GM23338 (cell line): ENCODE measurements at regions not wholly inside any gene's neighbourhood (a gene's known extent, or its start where the extent isn't known, plus 50 kb on each side); places are given as distances from the start of the nearest gene placed in this dataset.

Experiments
- ATAC-seq: fragments of 200-7000 bp; cut with Tn5 transposase; 3 replicates; pipeline ENCODE4 v1.9.1; 2020
- DNase-seq: peaks from one replicate; pipeline ENCODE4 v3.0.0-alpha.2; 2015; ENCODE audit warnings: low spot score
- H2AFZ ChIP-seq: fragments of 200-600 bp; sonication (generic); 2 replicates; pipeline ENCODE4 v1.8.0; 2016; ENCODE audit warnings: antibody characterized with exemption, mild to moderate bottlenecking, moderate library complexity
- H3F3A ChIP-seq: fragments of 200-600 bp; sonication (generic); replicated peaks from 2 replicates; pipeline ENCODE4 v1.8.0; 2017; ENCODE audit warnings: antibody characterized with exemption, mixed run types, low read depth
- H3K27ac ChIP-seq: fragments of 200-600 bp; sonication (generic); 2 replicates; pipeline ENCODE4 v1.6.1; 2016; ENCODE audit warnings: low read depth
- H3K27me3 ChIP-seq: fragments of 200-600 bp; sonication (generic); 2 replicates; pipeline ENCODE4 v1.8.0; 2016; ENCODE audit warnings: mild to moderate bottlenecking, mixed run types, moderate library complexity; ENCODE audit not compliant: insufficient read depth
- H3K36me3 ChIP-seq: fragments of 200-600 bp; sonication (generic); 2 replicates; pipeline ENCODE4 v1.8.0; 2016; ENCODE audit warnings: mild to moderate bottlenecking; ENCODE audit not compliant: insufficient read depth
- H3K4me1 ChIP-seq: fragments of 200-600 bp; sonication (generic); 2 replicates; pipeline ENCODE4 v1.8.0; 2016; ENCODE audit warnings: mild to moderate bottlenecking, moderate library complexity; ENCODE audit not compliant: insufficient read depth
- H3K4me2 ChIP-seq: fragments of 200-600 bp; sonication (generic); 2 replicates; pipeline ENCODE4 v1.7.1; 2017; ENCODE audit warnings: mixed run types
- H3K4me3 ChIP-seq: fragments of 200-600 bp; sonication (generic); 2 replicates; pipeline ENCODE4 v1.6.1; 2016; ENCODE audit warnings: mixed run types
- H3K79me2 ChIP-seq: fragments of 200-600 bp; sonication (generic); replicated peaks from 2 replicates; pipeline ENCODE4 v1.8.0; 2017; ENCODE audit warnings: mild to moderate bottlenecking; ENCODE audit not compliant: insufficient read depth
- H3K9me2 ChIP-seq: fragments of 200-600 bp; sonication (generic); 2 replicates; pipeline ENCODE4 v1.8.0; 2017; ENCODE audit not compliant: insufficient read depth
- H4K20me1 ChIP-seq: fragments of 200-600 bp; sonication (generic); replicated peaks from 2 replicates; pipeline ENCODE4 v1.8.0; 2017; ENCODE audit warnings: mild to moderate bottlenecking; ENCODE audit not compliant: insufficient read depth
- H3K27ac Mint-ChIP-seq: 2 replicates; pipeline ENCODE4 v1.8.0; 2020; ENCODE audit warnings: inconsistent platforms, mild to moderate bottlenecking, moderate library complexity, mixed read lengths
- H3K27me3 Mint-ChIP-seq: 3 replicates; pipeline ENCODE4 v1.8.0; 2022; ENCODE audit warnings: low read depth, mild to moderate bottlenecking, moderate library complexity, mixed read lengths, inconsistent platforms; ENCODE audit not compliant: insufficient read depth, poor library complexity
- H3K36me3 Mint-ChIP-seq: 3 replicates; pipeline ENCODE4 v1.8.0; 2021; ENCODE audit warnings: low read depth, mild to moderate bottlenecking, inconsistent platforms, moderate library complexity, mixed read lengths
- H3K4me1 Mint-ChIP-seq: 3 replicates; pipeline ENCODE4 v1.8.0; 2020; ENCODE audit warnings: mild to moderate bottlenecking, inconsistent platforms, mixed read lengths
- H3K4me3 Mint-ChIP-seq: 3 replicates; pipeline ENCODE4 v1.8.0; 2021; ENCODE audit warnings: moderate library complexity, mild to moderate bottlenecking, inconsistent platforms, mixed read lengths
- H3K9me3 Mint-ChIP-seq: 3 replicates; pipeline ENCODE4 v1.8.0; 2020; ENCODE audit warnings: moderate library complexity, mild to moderate bottlenecking, inconsistent platforms, mixed read lengths
- EZH2 ChIP-seq: fragments of 200-600 bp; sonication (generic); IDR thresholded peaks from one replicate; pipeline ENCODE4 v1.8.0; 2017; ENCODE audit warnings: antibody characterized with exemption, mild to moderate bottlenecking, low read depth; ENCODE audit not compliant: unreplicated experiment
- JUNB ChIP-seq: IDR thresholded peaks from one replicate; pipeline ENCODE4 v1.6.1; 2016; ENCODE audit warnings: antibody characterized with exemption; ENCODE audit not compliant: unreplicated experiment
- NANOG ChIP-seq: IDR thresholded peaks from 2 replicates; pipeline ENCODE4 v1.6.1; 2016; ENCODE audit warnings: antibody characterized with exemption, borderline replicate concordance
- STAT1 ChIP-seq: IDR thresholded peaks from one replicate; pipeline ENCODE4 v1.6.1; 2016; ENCODE audit warnings: antibody characterized with exemption; ENCODE audit not compliant: unreplicated experiment
- TF ChIP-seq, protein P1 (sequence below): IDR thresholded peaks from one replicate; pipeline ENCODE4 v1.6.1; 2018; ENCODE audit warnings: antibody characterized with exemption; ENCODE audit not compliant: unreplicated experiment
- TF ChIP-seq, protein P2 (sequence below): fragments of 250-450 bp; sonication (Bioruptor Pico); IDR thresholded peaks from 2 replicates; pipeline ENCODE4 v1.5.0; 2020; ENCODE audit warnings: mild to moderate bottlenecking, moderate library complexity

DNA sequence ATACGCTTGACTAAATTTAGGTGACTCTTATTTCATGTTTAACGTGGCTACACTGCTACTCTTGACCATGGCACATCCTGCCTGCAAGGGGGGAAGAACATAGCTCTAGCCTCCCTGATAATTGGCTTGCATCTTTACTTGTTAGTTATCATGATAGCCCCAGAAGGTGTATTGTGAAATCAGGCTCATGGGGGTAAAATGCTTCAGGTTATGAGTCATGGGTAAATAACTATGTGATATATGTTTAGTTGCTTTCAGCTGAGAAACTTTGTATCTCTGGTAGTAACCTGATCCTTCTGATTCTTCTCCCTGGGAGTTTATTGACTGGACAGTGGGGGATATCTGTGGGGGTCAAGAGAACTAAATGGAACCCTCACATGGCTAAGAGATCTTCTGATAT is 660.8 kb upstream of the UBE2E2 start:
- Histone ChIP-seq H2AFZ (no peak overlapping the region), H3F3A (peaks cover 3% of the 10 kb centered on the region; the same call in 1 of the 2 replicates), H3K4me2 (no peak overlapping the region), H3K4me3 (no peak overlapping the region), H4K20me1 (no peaks in the 10 kb centered on the region), H3K27me3 (no peaks in the 10 kb centered on the region), H3K4me1 (no peaks in the 10 kb centered on the region), H3K9me2 (no peaks in the 10 kb centered on the region), H3K27ac (no peak overlapping the region), H3K36me3 (no peaks in the 10 kb centered on the region), H3K79me2 (no peaks in the 10 kb centered on the region)
- Mint-ChIP-seq H3K9me3 (peaks cover 3% of the 10 kb centered on the region; the same call in 2 of the 3 replicates), H3K4me1 (no peaks in the 10 kb centered on the region), H3K4me3 (no peak overlapping the region), H3K36me3 (no peaks in the 10 kb centered on the region), H3K27ac (no peak overlapping the region), H3K27me3 (no peaks in the 10 kb centered on the region)
- ATAC-seq (no peak), DNase-seq (no peak)
- no peak for TF ChIP-seq STAT1
- TF ChIP-seq JUNB = no peak
- no peak for TF ChIP-seq NANOG
- TF ChIP-seq EZH2 = no peak
- TF ChIP-seq, protein P1, sequence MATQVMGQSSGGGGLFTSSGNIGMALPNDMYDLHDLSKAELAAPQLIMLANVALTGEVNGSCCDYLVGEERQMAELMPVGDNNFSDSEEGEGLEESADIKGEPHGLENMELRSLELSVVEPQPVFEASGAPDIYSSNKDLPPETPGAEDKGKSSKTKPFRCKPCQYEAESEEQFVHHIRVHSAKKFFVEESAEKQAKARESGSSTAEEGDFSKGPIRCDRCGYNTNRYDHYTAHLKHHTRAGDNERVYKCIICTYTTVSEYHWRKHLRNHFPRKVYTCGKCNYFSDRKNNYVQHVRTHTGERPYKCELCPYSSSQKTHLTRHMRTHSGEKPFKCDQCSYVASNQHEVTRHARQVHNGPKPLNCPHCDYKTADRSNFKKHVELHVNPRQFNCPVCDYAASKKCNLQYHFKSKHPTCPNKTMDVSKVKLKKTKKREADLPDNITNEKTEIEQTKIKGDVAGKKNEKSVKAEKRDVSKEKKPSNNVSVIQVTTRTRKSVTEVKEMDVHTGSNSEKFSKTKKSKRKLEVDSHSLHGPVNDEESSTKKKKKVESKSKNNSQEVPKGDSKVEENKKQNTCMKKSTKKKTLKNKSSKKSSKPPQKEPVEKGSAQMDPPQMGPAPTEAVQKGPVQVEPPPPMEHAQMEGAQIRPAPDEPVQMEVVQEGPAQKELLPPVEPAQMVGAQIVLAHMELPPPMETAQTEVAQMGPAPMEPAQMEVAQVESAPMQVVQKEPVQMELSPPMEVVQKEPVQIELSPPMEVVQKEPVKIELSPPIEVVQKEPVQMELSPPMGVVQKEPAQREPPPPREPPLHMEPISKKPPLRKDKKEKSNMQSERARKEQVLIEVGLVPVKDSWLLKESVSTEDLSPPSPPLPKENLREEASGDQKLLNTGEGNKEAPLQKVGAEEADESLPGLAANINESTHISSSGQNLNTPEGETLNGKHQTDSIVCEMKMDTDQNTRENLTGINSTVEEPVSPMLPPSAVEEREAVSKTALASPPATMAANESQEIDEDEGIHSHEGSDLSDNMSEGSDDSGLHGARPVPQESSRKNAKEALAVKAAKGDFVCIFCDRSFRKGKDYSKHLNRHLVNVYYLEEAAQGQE = no peak
- TF ChIP-seq, protein P2, sequence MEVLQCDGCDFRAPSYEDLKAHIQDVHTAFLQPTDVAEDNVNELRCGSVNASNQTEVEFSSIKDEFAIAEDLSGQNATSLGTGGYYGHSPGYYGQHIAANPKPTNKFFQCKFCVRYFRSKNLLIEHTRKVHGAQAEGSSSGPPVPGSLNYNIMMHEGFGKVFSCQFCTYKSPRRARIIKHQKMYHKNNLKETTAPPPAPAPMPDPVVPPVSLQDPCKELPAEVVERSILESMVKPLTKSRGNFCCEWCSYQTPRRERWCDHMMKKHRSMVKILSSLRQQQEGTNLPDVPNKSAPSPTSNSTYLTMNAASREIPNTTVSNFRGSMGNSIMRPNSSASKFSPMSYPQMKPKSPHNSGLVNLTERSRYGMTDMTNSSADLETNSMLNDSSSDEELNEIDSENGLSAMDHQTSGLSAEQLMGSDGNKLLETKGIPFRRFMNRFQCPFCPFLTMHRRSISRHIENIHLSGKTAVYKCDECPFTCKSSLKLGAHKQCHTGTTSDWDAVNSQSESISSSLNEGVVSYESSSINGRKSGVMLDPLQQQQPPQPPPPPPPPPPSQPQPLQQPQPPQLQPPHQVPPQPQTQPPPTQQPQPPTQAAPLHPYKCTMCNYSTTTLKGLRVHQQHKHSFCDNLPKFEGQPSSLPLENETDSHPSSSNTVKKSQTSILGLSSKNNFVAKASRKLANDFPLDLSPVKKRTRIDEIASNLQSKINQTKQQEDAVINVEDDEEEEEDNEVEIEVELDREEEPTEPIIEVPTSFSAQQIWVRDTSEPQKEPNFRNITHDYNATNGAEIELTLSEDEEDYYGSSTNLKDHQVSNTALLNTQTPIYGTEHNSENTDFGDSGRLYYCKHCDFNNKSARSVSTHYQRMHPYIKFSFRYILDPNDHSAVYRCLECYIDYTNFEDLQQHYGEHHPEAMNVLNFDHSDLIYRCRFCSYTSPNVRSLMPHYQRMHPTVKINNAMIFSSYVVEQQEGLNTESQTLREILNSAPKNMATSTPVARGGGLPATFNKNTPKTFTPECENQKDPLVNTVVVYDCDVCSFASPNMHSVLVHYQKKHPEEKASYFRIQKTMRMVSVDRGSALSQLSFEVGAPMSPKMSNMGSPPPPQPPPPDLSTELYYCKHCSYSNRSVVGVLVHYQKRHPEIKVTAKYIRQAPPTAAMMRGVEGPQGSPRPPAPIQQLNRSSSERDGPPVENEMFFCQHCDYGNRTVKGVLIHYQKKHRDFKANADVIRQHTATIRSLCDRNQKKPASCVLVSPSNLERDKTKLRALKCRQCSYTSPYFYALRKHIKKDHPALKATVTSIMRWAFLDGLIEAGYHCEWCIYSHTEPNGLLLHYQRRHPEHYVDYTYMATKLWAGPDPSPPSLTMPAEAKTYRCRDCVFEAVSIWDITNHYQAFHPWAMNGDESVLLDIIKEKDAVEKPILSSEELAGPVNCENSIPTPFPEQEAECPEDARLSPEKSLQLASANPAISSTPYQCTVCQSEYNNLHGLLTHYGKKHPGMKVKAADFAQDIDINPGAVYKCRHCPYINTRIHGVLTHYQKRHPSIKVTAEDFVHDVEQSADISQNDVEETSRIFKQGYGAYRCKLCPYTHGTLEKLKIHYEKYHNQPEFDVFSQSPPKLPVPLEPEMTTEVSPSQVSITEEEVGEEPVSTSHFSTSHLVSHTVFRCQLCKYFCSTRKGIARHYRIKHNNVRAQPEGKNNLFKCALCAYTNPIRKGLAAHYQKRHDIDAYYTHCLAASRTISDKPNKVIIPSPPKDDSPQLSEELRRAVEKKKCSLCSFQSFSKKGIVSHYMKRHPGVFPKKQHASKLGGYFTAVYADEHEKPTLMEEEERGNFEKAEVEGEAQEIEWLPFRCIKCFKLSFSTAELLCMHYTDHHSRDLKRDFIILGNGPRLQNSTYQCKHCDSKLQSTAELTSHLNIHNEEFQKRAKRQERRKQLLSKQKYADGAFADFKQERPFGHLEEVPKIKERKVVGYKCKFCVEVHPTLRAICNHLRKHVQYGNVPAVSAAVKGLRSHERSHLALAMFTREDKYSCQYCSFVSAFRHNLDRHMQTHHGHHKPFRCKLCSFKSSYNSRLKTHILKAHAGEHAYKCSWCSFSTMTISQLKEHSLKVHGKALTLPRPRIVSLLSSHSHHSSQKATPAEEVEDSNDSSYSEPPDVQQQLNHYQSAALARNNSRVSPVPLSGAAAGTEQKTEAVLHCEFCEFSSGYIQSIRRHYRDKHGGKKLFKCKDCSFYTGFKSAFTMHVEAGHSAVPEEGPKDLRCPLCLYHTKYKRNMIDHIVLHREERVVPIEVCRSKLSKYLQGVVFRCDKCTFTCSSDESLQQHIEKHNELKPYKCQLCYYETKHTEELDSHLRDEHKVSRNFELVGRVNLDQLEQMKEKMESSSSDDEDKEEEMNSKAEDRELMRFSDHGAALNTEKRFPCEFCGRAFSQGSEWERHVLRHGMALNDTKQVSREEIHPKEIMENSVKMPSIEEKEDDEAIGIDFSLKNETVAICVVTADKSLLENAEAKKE (CRISPR knock-in tag) = no peak
